HG03095 (cell line): ENCODE measurements at regions not wholly inside any gene's neighbourhood (a gene's known extent, or its start where the extent isn't known, plus 50 kb on each side); places are given as distances from the start of the nearest gene placed in this dataset.
"Not testable (repeated sequence)": the region's sequence is repeated elsewhere in the genome, so short reads cannot be mapped to it uniquely, and the experiment has no call there.

ENCODE experiments used
- ATAC-seq: cut with Tn5 transposase; IDR thresholded peaks from one replicate; pipeline ENCODE4 v1.9.1; 2021; ENCODE audit warnings: moderate library complexity; ENCODE audit not compliant: unreplicated experiment

DNA sequence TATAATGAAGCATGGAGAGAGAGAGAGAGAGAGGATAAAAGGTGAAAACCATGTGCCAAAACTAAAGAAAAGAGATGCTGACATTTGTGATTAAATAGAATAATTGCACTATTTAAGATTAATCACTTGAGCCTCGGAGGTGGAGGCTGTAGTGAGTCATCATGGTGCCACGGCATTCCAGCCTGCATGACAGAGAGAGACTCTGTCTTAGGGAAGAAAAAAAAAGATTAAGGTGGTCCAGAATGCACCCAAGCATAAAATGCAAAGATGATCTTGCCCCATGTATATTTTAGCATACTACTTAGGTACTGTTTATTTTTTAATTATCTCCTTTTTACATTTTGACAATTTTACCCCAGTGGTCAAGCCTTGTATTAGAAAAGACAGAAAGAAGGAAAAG is 742.5 kb downstream of the SPATA31A1 start:
- not testable (repeated sequence) for ATAC-seq

DNA sequence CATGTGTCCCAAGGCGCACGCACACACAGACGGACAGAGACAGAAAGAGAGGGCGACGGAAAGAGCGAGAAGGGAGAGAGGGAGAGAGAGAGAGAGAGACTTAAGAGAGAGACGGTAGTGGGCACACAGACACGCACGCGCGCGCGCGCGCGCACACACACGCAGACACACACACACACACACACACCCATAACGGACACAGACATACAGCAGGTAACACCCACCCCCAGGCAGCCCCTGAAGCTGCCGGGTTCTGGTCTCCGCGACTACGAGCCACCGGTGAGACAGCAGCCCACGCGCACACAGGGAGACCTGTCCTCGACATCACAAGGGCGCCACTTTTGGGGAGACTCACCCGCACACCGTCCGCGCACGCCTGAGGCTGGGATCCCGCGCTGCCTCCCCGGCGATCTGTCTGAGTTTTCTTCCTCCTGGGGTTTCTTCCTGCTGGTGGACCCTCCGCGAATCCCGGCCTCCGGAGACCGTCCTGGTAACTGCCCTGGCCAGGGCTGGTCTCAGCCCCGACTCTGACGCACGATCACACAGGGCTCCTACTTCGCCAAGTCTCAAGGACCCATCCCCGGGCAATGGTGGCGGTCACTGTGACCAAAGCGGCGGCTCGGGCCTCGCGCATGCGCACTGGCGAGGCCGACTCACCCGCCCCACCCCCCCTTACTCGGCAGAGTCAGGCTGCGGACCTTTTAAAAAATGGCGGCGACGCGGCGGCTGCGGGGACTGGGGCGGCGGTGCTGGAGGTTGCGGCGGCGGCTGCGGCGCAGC is 750.7 kb downstream of the SPATA31A1 start:
- peak; percentile 72 for ATAC-seq

DNA sequence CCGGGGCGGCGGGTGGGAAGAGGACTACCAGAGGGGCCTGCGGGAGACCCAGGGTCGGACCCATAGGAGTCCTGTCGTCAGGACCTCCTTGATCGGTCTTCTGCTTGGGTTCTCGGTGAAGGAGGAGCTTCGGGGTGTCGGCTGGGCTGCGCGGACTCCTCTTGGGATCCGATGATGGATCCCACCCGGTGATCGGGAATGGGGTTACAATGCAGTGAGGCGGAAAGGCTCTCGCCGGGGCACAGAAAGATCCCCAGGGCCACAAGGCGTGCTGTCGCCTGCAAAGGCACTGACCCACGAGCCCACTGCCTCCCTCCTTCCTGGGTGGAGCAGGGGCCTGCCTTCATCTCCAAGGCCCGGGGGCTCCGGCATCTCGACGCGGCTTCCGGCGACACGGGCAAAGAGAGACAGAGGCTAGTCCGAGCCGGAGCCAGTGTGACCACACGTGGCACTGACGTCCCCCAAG is 751.3 kb downstream of the SPATA31A1 start:
- not testable (repeated sequence) for ATAC-seq

DNA sequence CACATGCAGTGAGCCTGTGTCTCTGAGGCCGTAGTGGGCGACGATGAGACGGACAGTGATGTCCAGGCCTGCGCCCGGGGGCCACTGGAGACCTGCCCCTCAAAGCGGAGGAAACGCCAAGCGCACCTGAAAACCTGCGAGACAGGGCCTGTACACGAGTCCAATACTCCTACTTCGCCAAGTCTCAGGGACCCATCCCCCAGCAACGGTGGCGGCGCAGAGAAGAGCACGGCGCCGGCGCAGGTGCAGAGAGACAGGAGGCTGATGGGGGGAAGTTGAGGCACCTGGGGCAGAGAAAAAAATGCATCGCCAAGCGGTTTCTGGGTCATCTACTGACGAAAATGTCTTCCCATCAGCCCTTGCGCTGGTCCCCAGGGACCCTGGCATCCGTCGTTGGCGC is 751.8 kb downstream of the SPATA31A1 start:
- ATAC-seq, result not testable (repeated sequence)

DNA sequence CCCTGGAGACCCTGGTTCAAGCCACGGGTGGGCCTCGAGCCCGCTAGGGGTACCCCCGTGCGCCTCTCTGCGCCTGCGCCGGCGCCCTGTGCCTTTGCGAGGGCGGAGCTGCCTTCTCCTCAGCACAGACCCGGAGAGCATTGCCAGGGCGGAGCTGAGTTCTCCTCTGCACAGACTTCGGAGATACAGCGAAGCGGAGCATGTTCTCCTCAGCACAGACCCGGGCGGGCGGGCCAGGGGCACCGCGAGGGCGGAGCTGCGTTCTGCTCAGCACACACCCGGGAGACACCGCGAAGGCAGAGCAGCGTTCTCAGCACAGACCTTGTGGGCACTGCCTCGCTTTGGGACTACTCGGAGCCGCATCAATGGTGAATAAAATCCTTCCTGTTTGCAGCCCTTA is 753.0 kb downstream of the SPATA31A1 start:
- ATAC-seq, result not testable (repeated sequence)

DNA sequence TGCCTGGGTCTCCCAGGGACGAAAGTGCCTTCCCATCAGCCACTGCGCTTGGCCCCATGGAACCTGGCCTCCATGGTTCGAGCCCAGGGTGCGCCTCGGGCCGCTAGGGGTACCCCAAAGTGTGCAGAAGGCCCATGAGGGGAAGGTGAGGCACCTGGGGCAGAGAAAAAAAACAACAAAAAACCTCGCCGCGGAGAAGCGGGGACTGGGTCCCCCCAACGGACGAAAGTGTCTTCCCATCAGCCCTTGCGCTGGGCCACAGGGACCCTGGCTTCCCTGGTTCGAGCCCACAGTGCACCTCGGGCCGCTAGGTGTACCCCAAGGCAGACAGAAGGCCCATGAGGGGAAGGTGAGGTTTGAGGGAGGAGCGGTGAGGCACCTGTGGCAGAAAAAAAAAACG is 755.3 kb downstream of the SPATA31A1 start:
- not testable (repeated sequence) for ATAC-seq

DNA sequence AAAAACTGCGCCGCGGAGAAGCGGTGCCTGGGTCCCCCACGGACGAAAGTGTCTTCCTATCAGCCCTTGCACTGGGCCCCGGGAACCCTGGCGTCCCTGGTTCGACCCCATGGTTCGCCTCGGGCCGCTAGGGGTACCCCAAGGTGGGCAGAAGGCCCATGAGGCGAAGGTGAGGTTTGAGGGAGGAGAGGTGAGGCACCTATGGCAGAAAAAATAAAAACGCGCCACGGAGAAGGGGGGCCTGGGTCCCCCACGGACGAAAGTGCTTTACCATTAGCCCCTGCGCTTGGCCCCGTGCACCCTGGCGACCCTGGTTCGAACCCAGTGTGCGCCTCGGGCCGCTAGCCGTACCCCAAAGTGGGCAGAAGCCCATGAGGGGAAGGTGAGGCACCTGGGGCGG is 756.1 kb downstream of the SPATA31A1 start:
- not testable (repeated sequence) for ATAC-seq

DNA sequence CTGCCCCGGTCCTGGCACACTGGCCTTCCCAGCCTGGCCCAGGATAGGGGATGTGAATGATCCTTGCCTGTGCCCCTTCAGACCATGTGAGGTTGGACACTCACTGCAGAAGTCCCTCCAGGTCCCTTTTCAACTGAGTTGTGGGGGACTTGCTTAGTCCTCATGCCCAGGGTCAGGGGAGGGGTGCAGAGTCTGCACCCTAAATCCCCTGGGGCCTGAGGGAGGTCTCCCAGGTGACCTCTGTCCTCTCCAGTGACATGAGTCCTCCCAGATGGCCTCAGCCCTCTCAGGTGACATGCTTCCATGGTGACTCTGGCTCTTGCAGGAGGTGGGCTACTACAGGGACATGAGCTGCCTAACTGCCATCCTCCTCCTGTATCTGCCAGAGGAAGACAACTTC is 775.1 kb downstream of the SPATA31A1 start:
- ATAC-seq, result not testable (repeated sequence)

DNA sequence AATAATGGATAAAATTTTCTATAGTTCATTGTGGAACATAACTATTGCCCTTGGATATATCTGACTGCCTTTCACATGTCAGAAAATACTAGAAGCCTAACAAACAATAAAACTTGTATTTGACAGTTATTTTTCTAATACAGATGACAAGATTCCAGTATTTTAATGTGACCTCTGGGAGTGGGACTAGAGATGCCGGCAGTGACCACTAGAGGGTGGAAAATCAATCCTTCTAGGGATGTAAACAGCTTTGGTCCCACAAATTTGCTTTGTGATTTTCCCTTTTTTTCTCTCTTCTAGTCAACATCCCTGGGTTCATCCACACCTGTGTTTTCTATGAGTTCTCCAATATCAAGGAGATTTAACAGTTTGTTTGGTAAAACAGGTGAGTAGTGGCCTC is 813.7 kb downstream of the SPATA31A1 start:
- not testable (repeated sequence) for ATAC-seq

DNA sequence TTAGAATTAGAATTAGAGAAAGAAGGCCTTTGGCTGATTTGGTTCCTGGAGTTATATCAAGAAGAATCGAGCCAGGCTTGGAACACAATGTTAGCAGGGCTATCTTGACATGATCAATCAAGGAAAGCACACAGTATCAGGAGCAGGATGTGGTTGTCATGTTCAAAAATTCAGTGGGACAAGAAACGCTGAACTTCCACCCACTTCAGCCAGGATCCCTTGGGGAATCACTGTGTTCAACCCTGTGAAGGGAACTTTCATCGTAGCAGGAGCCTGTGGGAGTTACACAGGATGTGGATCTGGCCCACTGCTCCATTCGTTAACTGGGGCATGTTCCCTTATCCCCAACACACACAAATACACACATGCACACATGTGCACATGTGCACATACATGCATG is 817.8 kb downstream of the SPATA31A1 start:
- ATAC-seq, result not testable (repeated sequence)

DNA sequence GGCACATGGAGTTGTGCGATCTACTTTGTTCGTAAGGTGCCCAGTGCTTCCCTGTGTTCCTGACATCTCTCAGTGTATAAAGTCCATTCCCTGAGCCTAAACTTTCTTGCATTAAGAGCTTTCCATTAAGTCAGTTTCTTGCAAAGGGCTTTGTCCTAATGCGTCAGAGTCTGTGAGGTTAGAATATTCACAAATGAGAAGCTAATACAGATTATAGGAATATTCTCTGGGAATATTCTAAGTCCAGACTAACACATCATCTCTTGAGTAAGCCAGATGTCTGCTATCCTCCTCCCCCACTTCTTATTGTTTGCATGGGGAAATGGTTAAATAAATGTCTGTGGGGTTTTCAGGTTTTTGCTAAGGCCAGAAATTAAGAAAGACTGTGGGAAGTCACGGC is 818.6 kb downstream of the SPATA31A1 start:
- not testable (repeated sequence) for ATAC-seq

DNA sequence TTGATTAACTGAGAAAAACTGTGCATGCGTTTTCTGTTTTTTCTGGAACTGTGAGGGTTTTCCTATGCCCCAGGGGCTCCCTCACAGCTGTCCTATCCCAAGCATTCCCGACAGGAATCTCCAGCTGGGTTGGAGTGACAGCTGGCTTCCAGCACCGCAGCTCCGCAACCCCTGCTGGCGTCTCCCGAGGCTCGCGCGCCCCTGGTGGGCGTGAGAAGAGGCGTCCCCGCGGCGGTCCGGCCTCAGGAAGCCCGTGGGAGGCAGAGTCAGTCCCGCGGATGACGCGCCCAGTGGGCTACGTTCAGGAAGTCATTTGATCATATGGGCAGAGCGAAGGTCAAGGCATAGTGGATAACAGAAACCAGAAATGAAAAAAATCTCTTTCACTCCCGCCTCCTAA is 821.9 kb downstream of the SPATA31A1 start:
- ATAC-seq, result not testable (repeated sequence)

DNA sequence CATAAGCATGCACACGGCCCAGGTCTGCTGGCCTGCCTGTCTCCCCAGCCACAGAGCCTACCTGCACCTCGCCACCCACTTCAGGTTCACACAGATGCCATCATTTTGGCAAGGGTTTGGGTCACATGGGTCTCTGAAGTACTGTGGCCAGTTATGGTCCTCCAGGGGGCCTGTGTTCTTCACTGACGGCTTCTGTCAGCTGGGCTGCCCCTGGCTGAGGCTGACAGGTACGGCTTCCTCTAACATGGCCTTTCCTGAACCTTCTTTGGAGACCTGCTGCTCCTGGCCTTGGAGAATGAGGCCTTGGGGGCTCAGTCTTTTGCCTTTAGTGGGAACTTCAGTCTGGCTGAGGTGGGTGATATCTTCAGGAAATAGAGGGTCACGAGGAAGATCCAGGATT is 835.9 kb downstream of the SPATA31A1 start:
- ATAC-seq, result not testable (repeated sequence)

DNA sequence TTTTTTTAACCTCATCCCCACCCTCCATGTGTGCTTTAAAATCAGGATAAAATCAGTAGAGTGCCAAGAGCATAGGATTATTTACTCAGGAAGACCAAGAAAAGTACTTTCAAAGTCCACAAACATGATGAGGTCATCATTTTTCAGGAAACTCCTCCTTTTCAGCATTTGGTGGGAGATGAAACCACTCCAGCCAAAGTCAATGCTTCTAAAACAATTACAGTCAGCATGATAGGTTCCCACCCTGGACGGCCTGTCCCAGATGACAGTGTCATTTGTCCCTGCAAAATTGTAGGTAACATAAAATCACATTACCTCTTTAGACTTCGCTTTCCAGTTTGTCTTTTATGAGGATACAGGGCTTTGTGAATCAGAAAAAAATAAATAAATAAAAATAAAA is 836.7 kb downstream of the SPATA31A1 start:
- ATAC-seq, result not testable (repeated sequence)

DNA sequence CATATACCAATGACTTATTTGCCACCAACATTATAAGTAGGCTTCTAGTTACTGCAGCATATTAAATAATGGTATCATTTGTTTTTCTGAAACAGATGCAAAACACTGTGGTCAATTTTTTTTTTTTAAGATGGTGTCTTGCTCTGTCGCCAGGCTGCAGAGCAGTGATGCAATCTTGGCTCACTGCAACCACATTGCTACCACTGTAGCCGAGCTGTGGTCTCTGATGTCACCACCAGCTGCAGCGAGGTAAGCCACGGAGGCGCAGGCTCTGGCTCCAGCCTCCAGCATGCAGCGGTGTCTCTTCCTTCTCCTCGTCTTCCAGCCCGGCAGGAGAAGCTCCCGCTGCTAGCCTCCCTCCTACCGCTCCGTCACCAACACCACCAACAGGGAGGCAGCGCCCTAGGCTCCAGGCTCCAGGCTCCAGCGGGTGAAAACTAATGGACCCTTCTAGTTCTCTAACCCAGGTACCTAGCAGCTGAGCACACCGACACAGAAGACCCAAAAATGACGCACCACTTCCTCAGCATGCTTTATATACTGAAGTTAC is 840.8 kb downstream of the SPATA31A1 start:
- not testable (repeated sequence) for ATAC-seq

DNA sequence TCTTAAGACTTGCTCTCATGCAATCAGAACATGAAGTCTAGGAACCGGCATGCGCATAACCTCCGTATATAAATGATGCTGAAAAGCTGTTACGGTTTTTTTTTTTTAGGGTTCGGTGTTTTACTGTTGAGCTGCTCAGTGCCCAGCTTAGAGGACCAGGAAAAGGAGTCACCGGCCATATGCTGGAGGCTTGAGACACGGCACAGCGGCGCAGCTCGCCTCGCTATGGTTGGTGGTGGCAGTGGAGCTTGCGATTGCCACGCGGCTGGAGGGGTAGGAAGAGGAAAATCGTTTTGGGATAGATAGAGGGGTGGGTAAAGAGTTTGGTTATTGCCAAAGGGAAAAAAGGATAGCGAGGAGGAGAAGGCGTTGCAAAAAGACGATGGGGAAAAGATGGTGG is 841.3 kb downstream of the SPATA31A1 start:
- ATAC-seq, result not testable (repeated sequence)

DNA sequence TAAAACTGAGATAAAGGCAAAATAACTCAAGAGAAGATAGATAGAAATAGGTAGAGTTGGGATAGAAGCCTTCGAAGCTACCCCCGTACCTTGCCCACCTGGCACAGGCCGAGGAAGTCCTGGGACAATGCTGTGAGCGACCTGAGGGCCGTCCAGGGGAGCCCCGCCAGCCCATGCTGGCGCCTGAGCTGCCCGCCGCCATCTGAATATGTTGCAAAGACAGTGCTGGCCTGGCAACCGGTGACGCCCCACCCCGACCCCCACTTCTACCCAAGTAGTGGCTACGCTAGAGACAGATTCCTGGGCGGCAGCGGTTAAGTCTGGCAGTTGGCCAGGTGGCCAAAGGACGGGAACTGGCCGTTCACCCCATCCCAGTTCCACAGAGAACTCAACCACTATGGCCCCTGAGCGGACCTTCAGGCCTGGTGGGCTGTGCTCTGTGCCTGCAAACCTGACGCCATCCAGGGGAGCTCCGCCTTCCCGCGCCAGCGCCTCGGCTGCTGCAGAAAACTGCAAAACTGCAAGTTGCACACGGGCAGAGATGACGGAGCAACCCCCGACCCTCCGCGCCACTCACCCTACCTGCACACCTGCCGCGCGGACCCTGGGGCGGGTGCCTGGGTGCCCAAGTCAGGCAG is 866.2 kb downstream of the SPATA31A1 start:
- not testable (repeated sequence) for ATAC-seq

DNA sequence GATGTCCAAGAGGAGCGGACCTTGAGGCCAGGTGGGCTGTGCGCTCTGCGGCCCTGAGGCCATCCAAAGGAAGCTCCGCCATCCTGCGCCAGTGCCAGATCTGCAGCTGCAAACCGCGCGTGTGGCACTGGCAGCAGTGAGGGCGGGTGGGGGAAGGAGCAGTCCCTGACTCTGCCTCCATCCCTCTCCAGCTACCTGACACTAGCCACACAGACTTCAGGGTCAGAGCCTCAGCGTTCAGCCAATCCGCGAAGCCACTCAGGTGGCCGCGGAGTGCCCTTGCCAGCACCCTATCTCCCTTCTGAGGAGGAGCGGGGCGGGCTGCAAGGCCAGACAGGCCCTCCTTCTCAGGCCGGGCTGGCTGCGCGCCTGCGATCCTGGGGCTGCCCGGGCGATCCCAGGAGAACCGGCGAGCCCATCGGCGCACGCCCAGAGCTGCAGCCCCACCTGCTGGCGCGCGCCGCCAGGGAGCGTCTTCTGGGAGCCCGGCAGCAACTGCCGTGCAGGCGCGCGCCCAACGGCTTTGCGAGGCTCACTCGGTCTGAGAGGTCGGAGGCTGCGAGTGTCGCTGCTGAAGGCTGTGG is 867.2 kb downstream of the SPATA31A1 start:
- not testable (repeated sequence) for ATAC-seq

DNA sequence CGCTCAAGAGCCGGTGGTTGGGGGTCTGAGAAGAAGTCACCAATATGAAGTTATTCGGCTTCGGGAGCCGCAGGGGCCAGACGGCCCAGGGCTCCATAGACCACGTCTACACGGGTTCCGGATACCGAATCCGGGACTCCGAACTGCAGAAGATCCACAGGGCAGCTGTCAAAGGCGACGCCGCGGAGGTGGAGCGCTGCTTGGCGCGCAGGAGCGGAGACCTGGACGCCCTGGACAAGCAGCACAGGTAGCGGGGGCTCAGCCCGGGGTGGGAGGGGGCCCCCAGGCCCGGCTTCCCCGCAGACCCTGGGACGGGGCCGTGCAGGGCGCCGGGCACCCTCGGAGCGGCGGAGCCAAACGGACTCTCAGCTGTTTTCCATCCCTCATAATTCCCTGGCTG is 867.9 kb downstream of the SPATA31A1 start:
- ATAC-seq, result not testable (repeated sequence)
